ENCODE measurements at regions not wholly inside any gene's neighbourhood (a gene's known extent, or its start where the extent isn't known, plus 50 kb on each side); places are given as distances from the start of the nearest gene placed in this dataset.

- Histone ChIP-seq H3K9me3 (no peaks in the 10 kb centered on the region), H3K4me3 (no peak overlapping the region), H3K4me1 (no peaks in the 10 kb centered on the region), H3K27ac (no peak overlapping the region), H3K27me3 (no peaks in the 10 kb centered on the region), H3K36me3 (no peaks in the 10 kb centered on the region)
- TF ChIP-seq CTCF (IDR thresholded peaks at IDR 0.05), result no peak
- no peak for DNase-seq (ENCODE audit: low spot score)
Observed at GRCh38 chr15:96524676-96525417, 194.3 kb downstream of the NR2F2 start.

GRCh38 chr15:96535148-96535547 lies 204.6 kb downstream of the NR2F2 start:
- Histone ChIP-seq H3K36me3 (no peaks in the 10 kb centered on the region), H3K9me3 (no peaks in the 10 kb centered on the region), H3K27me3 (no peaks in the 10 kb centered on the region), H3K4me3 (no peak overlapping the region), H3K4me1 (no peaks in the 10 kb centered on the region), H3K27ac (no peak overlapping the region)
- DNase-seq (ENCODE audit: low spot score), result no peak
- TF ChIP-seq CTCF (IDR thresholded peaks at IDR 0.05), result no peak

- no peak overlapping the region for H3K27ac ChIP-seq
- no peak for TF ChIP-seq CTCF (IDR thresholded peaks at IDR 0.05)
Observed at GRCh38 chr15:96538491-96538890, 208.0 kb downstream of the NR2F2 start.

GRCh38 chr15:96540283-96540682 lies 209.8 kb downstream of the NR2F2 start:
- no peak for TF ChIP-seq CTCF (IDR thresholded peaks at IDR 0.05)
- H3K27ac ChIP-seq, result no peak overlapping the region
- no peaks in the 10 kb centered on the region for H3K4me1 ChIP-seq

More at GRCh38 chr15:96538491-96538890, 208.0 kb downstream of the NR2F2 start:
- no peak for DNase-seq (ENCODE audit: low spot score)
- H3K4me1 ChIP-seq, result no peaks in the 10 kb centered on the region
- H3K4me3 ChIP-seq, result no peak overlapping the region
- no peaks in the 10 kb centered on the region for H3K9me3 ChIP-seq
- no peaks in the 10 kb centered on the region for H3K36me3 ChIP-seq
- no peaks in the 10 kb centered on the region for H3K27me3 ChIP-seq

GRCh38 chr15:96542130-96542770 lies 211.8 kb downstream of the NR2F2 start:
- Histone ChIP-seq H3K4me1 (no peaks in the 10 kb centered on the region), H3K27ac (no peak overlapping the region), H3K27me3 (no peaks in the 10 kb centered on the region), H3K36me3 (no peaks in the 10 kb centered on the region), H3K9me3 (no peaks in the 10 kb centered on the region), H3K4me3 (no peak overlapping the region)
- DNase-seq (ENCODE audit: low spot score), result no peak
- TF ChIP-seq CTCF (IDR thresholded peaks at IDR 0.05), result no peak

More at GRCh38 chr15:96540283-96540682, 209.8 kb downstream of the NR2F2 start:
- no peaks in the 10 kb centered on the region for H3K27me3 ChIP-seq
- no peaks in the 10 kb centered on the region for H3K36me3 ChIP-seq
- no peak for DNase-seq (ENCODE audit: low spot score)
- H3K4me3 ChIP-seq, result no peak overlapping the region
- no peaks in the 10 kb centered on the region for H3K9me3 ChIP-seq
